ENCODE measurements at regions not wholly inside any gene's neighbourhood (a gene's known extent, or its start where the extent isn't known, plus 50 kb on each side); places are given as distances from the start of the nearest gene placed in this dataset.

DNA sequence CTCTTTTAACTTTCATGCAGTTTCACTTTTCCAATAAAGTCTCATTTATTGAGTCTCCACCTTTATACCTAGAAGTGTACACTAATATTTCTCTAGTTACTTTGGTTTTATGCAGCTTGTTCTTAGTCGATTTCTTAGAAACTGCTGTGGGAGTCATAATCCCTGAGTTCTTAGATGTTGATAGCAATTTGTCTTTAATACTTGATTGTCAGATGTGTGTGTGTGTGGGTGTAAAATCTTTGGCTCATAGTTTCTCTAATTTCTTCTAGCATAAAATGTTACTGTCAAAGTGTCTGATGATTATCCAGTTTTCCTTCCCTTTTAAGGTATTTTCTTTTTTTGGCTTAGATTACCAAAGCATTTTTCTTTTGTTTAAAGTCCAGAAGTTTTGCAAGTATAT, 473.8 kb upstream of the PTCHD4 start:
- Histone ChIP-seq H3K9me3 (no peaks in the 10 kb centered on the region), H3K27me3 (no peaks in the 10 kb centered on the region), H3K4me1 (no peaks in the 10 kb centered on the region), H3K4me3 (no peak overlapping the region), H3K36me3 (no peaks in the 10 kb centered on the region), H3K27ac (no peak overlapping the region)
- DNase-seq = no peak
- intact Hi-C loops (cut with DNase I) = no loop called here
- TF ChIP-seq, protein P1, sequence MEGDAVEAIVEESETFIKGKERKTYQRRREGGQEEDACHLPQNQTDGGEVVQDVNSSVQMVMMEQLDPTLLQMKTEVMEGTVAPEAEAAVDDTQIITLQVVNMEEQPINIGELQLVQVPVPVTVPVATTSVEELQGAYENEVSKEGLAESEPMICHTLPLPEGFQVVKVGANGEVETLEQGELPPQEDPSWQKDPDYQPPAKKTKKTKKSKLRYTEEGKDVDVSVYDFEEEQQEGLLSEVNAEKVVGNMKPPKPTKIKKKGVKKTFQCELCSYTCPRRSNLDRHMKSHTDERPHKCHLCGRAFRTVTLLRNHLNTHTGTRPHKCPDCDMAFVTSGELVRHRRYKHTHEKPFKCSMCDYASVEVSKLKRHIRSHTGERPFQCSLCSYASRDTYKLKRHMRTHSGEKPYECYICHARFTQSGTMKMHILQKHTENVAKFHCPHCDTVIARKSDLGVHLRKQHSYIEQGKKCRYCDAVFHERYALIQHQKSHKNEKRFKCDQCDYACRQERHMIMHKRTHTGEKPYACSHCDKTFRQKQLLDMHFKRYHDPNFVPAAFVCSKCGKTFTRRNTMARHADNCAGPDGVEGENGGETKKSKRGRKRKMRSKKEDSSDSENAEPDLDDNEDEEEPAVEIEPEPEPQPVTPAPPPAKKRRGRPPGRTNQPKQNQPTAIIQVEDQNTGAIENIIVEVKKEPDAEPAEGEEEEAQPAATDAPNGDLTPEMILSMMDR (IDR thresholded peaks at IDR 0.05) = no peak
- no peak for ATAC-seq

DNA sequence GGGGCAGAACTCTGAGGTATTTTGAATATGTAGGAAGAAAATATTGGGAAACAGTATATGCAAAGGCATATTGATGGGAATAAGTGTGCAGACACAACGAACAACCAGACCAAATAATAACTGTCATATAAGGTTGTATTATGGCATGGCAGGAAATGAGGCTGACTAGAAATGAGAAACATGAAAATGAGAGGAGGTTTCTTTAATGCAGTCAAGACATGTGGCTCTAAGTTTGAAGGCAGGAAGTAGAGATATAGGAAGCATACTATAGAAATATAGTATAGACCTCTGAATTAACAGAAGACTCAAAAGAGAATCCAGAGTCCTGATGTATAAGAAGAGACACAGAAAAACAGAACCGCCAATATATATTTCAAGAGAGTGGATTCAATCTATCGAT, 459.7 kb upstream of the PTCHD4 start:
- Histone ChIP-seq H3K9me3 (no peaks in the 10 kb centered on the region), H3K27ac (no peak overlapping the region), H3K4me3 (no peak overlapping the region), H3K27me3 (no peaks in the 10 kb centered on the region), H3K4me1 (no peaks in the 10 kb centered on the region), H3K36me3 (no peaks in the 10 kb centered on the region)
- TF ChIP-seq, protein P1 (IDR thresholded peaks at IDR 0.05) = no peak
- ATAC-seq (no peak), DNase-seq (no peak)
- intact Hi-C loops (cut with DNase I) = no loop called here

DNA sequence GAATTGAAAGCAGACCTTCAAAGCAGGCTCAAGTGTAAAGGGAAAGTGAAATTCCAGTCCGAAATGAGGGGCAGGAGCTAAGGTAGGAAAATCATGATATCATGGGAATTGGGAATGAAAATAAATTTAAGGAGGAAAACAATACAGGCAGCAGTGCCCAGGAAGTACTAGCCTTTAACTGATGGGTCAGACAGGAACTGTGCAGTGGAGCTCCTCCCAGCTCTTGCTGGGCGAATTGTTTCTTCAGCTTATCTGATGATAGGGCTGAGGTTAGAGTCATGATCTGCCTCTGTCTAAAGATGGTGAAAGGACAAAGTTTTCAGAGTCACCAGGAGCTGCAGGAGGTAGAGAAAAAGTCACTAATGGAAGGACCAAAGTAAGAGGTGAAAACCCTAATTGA, 457.9 kb upstream of the PTCHD4 start:
- no peaks in the 10 kb centered on the region for H3K36me3 ChIP-seq
- H3K4me1 ChIP-seq = no peaks in the 10 kb centered on the region
- no peaks in the 10 kb centered on the region for H3K9me3 ChIP-seq
- no peak overlapping the region for H3K27ac ChIP-seq
- TF ChIP-seq, protein P1 (IDR thresholded peaks at IDR 0.05) = no peak
- H3K27me3 ChIP-seq = no peaks in the 10 kb centered on the region
- ATAC-seq = no peak
- no peak overlapping the region for H3K4me3 ChIP-seq
- DNase-seq = no peak
- intact Hi-C loops (cut with DNase I) = no loop called here

DNA sequence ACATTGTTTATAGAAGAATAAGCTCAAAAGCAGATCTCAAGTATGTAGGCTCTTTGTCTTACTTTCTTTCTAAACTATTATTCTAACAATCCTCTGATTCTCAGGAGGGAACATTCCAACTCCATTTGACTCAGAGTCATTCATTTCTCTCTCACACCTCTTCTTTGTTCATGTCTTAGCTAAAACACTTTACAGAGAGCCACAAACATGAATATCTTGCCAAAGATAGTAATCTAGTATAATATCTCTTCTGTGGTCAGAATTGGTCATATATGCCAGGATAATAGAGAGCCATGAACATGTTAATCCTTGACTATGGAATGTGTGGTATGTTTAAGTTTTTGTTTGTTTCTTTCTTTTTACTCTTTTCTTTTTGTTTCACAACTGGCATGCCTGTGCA, 456.0 kb upstream of the PTCHD4 start:
- H3K9me3 ChIP-seq = no peaks in the 10 kb centered on the region
- DNase-seq = no peak
- TF ChIP-seq, protein P1 (IDR thresholded peaks at IDR 0.05) = no peak
- no peaks in the 10 kb centered on the region for H3K36me3 ChIP-seq
- intact Hi-C loops (cut with DNase I) = no loop called here
- ATAC-seq = no peak
- no peak overlapping the region for H3K4me3 ChIP-seq
- H3K27me3 ChIP-seq = no peaks in the 10 kb centered on the region
- no peak overlapping the region for H3K27ac ChIP-seq
- no peaks in the 10 kb centered on the region for H3K4me1 ChIP-seq

DNA sequence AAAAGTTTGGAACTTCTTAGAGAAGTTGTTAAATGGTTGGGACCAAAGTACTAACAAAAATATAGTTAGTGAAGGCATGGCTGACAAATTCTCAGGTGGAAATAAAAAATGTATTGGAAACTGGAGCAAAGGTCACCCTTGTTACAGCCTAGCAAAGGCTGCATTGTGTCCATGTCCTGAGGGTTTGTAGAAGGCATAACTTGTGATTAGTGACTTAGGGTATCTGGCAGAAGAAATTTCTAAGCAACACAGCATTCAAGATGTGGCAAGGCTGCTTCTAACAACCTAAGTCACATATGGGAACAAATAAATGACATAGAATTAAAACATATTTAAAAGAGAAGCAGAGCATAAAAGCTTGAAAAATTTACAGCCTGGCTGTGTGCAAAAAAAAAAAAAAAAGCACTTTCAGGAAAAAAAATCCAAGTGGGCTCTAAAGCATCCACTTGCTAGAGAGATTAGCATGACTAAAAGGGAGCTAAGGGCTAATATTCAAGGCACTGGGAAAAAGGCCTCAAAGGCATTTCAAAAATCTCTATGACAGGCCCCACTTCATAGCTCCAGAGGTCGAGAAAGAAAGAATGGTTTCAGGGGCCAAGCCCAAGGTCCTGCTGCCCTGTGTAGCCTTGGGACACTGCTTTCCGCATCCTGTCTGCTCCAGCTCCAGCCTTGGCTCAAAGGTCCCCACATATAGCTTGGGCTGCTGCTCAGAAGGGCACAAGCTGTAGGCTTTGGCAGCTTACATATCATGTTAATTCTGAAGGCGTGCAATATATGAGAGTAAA, 453.2 kb upstream of the PTCHD4 start:
- DNase-seq (no peak), ATAC-seq (no peak)
- no peaks in the 10 kb centered on the region for H3K36me3 ChIP-seq
- intact Hi-C loops (cut with DNase I) = no loop called here
- H3K27me3 ChIP-seq = no peaks in the 10 kb centered on the region
- no peak overlapping the region for H3K4me3 ChIP-seq
- H3K27ac ChIP-seq = no peak overlapping the region
- TF ChIP-seq, protein P1 (IDR thresholded peaks at IDR 0.05) = no peak
- H3K4me1 ChIP-seq = no peaks in the 10 kb centered on the region
- H3K9me3 ChIP-seq = no peaks in the 10 kb centered on the region

DNA sequence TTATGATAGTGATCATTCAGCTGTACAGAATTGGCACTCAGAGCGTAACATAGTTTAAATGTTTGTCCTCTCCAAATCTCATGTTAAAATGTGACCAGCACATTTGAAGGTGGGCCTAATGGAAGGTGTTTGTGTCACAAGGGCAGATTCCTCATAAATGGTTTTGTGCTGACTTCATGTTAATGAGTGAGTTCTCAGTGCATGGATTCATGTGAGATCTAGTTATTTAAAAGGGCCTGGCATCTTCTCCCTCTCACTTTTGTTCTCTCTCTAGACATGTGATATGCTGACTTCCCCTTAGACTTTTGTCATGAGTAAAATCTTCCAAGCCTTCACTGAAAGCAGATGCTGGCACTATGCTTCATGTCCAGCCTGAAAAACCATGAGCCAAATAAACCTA, 452.4 kb upstream of the PTCHD4 start:
- H3K4me1 ChIP-seq = no peaks in the 10 kb centered on the region
- no peak overlapping the region for H3K27ac ChIP-seq
- no peaks in the 10 kb centered on the region for H3K36me3 ChIP-seq
- no peaks in the 10 kb centered on the region for H3K27me3 ChIP-seq
- intact Hi-C loops (cut with DNase I) = no loop called here
- DNase-seq (no peak), ATAC-seq (no peak)
- no peak overlapping the region for H3K4me3 ChIP-seq
- TF ChIP-seq, protein P1 (IDR thresholded peaks at IDR 0.05) = no peak
- H3K9me3 ChIP-seq = no peaks in the 10 kb centered on the region
